HUES6 (cell line): ENCODE measurements at regions not wholly inside any gene's neighbourhood (a gene's known extent, or its start where the extent isn't known, plus 50 kb on each side); places are given as distances from the start of the nearest gene placed in this dataset.
"Not testable (repeated sequence)": the region's sequence is repeated elsewhere in the genome, so short reads cannot be mapped to it uniquely, and the experiment has no call there.

ENCODE experiments used
- H3K27ac ChIP-seq: 2 replicates; pipeline ENCODE4 v1.7.0; 2013; ENCODE audit warnings: low read depth, mild to moderate bottlenecking, low read length, inconsistent platforms
- H3K27me3 ChIP-seq: 2 replicates; pipeline ENCODE4 v1.6.1; 2013; ENCODE audit warnings: low read length; ENCODE audit not compliant: control insufficient read depth, insufficient read depth
- H3K36me3 ChIP-seq: 2 replicates; pipeline ENCODE4 v1.6.1; 2013; ENCODE audit warnings: low read length; ENCODE audit not compliant: control insufficient read depth, insufficient read depth
- H3K4me1 ChIP-seq: 2 replicates; pipeline ENCODE4 v1.6.1; 2013; ENCODE audit warnings: low read length; ENCODE audit not compliant: control insufficient read depth, insufficient read depth
- H3K4me3 ChIP-seq: 2 replicates; pipeline ENCODE4 v1.5.1; 2013; ENCODE audit warnings: low read depth, low read length
- H3K9ac ChIP-seq: one replicate; pipeline ENCODE4 v1.6.1; 2013; ENCODE audit warnings: mild to moderate bottlenecking, low read length
- H3K9me3 ChIP-seq: 2 replicates; pipeline ENCODE4 v1.6.1; 2013; ENCODE audit warnings: low read depth, low read length; ENCODE audit not compliant: control insufficient read depth, insufficient read depth

DNA sequence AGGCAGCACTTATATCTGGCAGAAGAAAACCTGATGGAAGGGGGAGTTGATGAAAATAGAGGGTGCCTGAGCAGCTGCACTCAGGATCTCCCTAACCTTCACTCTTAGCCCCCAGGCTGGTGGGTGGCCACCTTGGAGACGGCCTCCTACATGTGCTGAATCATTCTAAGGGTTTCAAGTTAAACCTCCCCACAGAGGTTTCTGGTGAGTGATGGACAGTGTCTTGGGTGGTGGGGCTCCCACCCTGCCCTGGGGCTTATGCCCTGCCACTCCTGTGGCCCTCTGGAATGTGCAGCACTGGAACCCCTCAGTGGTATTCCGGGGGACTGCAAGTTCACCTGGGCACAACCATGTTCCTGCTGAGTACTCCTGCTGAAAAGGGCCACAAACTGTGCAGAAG, 357.2 kb downstream of the CD83 start:
- no peak overlapping the region for H3K9ac ChIP-seq
- no peaks in the 10 kb centered on the region for H3K27me3 ChIP-seq
- no peak overlapping the region for H3K27ac ChIP-seq

DNA sequence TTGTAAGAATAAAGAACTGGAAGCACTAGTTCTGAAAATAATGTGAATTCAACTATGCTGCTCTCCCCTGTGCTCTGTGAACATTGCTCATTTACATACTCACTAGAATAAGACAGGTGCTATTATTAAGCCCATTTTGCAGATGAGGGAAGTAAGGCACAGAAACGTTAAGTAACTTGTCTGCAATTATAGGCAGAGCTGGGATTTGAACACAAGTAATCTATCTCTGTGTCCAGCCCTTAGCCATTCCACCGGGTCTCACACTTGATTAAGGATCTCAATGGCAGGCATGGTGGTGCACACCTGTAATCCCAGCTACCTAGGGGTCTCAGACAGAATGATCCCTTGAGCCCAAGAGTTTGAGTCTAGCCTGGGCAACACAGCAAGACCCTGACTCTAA, 357.7 kb downstream of the CD83 start:
- Histone ChIP-seq H3K36me3 (0 out of 2 replicates have a peak, but pooled peaks cover 2% of the 10 kb centered on the region), H3K9me3 (peaks cover 24% of the 10 kb centered on the region), H3K27me3 (no peaks in the 10 kb centered on the region), H3K9ac (no peak overlapping the region), H3K27ac (no peak overlapping the region), H3K4me1 (peaks cover 6% of the 10 kb centered on the region; the same call in 1 of the 2 replicates), H3K4me3 (no peak overlapping the region)

More for the DNA sequence above, 357.2 kb downstream of the CD83 start:
- peaks cover 21% of the 10 kb centered on the region for H3K9me3 ChIP-seq
- no peak overlapping the region for H3K4me3 ChIP-seq
- H3K36me3 ChIP-seq, result 0 out of 2 replicates have a peak, but pooled peaks cover 2% of the 10 kb centered on the region
- H3K4me1 ChIP-seq, result peaks cover 6% of the 10 kb centered on the region; the same call in 1 of the 2 replicates

DNA sequence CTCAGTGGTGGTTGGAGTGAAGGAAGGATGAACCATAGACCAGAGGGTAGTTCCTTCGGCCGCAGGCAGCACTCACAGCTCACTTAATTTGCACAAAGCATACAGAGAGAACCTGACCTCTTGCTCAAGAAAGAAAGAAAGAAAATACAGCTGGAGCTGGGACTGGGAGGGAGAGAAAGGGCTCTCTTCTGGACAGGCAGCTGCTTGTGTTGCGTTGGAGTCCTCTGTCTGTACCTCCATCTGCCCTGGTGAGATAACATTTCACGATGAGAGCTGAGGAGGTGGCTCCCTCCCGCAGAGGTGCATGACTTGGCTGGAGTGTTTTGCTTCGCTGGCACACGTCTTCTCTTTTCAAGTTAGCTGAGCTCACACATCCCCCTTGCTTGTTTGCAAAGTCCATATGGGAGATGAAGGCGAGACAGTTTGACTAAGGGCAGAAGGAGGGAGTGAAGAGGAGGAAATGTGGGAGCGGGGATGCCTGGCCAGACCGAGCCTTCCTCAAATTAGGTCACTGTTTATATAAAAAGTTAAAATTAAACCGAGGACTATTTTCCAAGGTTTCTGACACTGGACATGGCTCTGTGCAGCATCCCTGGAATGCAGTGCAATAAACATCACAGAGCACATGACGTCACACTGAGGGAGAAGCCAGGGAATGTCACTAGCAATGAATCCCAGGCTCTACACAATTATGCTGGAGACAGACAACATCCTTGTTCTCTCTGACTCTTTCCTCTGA, 359.4 kb downstream of the CD83 start:
- Histone ChIP-seq H3K36me3 (0 out of 2 replicates have a peak, but pooled peaks cover 2% of the 10 kb centered on the region), H3K9me3 (peaks cover 24% of the 10 kb centered on the region), H3K4me1 (peaks cover 6% of the 10 kb centered on the region; the same call in 1 of the 2 replicates), H3K9ac (no peak overlapping the region), H3K27ac (no peak overlapping the region), H3K4me3 (no peak overlapping the region), H3K27me3 (no peaks in the 10 kb centered on the region)

DNA sequence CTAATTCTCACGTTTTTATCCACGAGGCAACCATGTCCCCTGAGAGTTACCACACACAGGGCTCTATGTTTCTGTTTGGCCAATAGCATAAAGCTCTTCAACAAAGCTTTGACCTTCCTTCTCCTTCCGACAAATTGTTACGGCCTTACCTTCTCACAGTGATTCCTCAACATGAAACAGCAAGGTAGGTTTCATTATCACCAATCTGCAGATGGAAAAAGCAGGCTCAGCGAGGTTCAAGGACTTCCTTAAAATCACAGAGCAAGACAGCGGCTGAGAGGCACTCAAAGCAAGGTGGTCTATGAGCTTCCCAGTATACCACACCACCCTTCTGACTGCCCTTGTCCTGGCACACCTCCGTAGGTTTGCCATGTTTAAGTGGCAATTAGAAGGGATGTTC, 360.0 kb downstream of the CD83 start:
- Histone ChIP-seq H3K27me3 (no peaks in the 10 kb centered on the region), H3K4me3 (no peak overlapping the region), H3K4me1 (peaks cover 6% of the 10 kb centered on the region; the same call in 1 of the 2 replicates), H3K9ac (no peak overlapping the region), H3K9me3 (peaks cover 20% of the 10 kb centered on the region), H3K36me3 (0 out of 2 replicates have a peak, but pooled peaks cover 2% of the 10 kb centered on the region), H3K27ac (no peak overlapping the region)

DNA sequence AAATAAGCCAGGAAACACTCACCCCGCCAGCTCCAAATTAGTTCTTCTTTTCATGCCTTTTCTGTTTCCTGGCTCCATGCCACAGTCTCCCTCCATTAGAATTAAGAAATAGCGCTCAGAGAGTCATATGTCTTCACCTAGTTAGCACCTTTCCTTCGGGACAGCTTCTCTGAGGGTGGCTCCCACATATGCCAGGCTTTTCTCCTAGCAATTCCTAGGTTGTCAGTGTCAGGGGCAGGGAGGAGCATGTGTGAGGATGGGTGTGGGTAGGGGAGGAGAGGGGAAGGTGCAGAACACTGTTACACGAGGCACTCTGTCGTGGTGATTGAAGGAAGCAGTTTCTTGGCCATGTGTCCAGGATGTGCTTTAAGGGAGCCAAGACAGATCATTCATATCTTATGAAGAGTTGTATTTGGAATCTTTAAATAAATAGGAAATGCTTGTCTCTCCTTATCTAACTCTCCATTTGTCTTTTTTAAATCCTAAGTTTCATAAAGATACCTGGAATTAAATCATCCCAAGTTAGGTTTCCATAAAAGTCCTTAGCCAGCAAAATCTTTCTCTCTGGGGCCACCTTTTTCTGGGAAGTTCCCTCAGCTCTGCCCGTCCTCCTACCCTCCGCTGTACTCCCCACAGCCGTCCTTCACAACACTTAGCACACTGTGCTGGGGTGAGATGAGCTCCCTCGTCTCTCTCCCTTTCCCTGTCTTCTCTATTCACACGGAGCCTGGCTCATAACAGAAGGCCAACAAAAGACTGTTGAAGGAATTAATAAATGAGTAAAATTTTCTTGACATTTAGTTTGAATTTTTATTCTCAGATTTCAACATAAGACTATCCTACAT, 361.0 kb downstream of the CD83 start:
- Histone ChIP-seq H3K4me3 (no peak overlapping the region), H3K27me3 (no peaks in the 10 kb centered on the region), H3K9ac (no peak overlapping the region), H3K9me3 (peaks cover 17% of the 10 kb centered on the region), H3K27ac (no peak overlapping the region), H3K4me1 (peaks cover 6% of the 10 kb centered on the region; the same call in 1 of the 2 replicates), H3K36me3 (0 out of 2 replicates have a peak, but pooled peaks cover 2% of the 10 kb centered on the region)

DNA sequence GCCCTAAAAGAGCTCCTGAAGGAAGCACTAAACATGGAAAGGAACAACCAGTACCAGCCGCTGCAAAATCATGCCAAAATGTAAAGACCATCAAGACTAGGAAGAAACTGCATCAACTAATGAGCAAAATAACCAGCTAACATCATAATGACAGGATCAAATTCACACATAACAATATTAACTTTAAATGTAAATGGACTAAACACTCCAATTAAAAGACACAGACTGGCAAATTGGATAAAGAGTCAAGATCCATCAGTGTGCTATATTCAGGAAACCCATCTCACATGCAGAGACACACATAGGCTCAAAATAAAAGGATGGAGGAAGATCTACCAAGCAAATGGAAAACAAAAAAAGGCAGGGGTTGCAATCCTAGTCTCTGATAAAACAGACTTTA, 364.4 kb downstream of the CD83 start:
- H3K4me1 ChIP-seq, H3K36me3 ChIP-seq, H3K4me3 ChIP-seq, H3K27me3 ChIP-seq, H3K27ac ChIP-seq, H3K9ac ChIP-seq: not testable (repeated sequence)
- H3K9me3 ChIP-seq, result peaks cover 25% of the 10 kb centered on the region

DNA sequence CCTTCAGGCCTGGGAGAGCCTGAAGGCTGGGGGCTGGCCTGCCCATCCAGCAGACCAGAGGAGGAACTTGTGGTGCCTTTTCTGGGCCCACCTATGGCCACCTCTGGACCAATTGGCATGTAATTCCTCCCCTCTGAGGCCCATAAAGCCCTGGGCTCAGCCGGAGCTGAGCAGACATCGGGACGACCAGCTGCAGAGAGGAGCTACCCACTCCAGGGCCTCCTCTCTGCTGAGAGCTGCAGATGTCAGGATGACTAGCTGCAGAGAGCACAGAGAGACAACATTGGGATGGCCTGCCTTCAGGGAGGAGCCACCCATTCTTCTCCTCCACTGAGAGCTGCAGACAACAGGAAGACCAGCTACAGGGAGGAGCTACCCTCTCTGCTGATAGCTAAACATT, 370.1 kb downstream of the CD83 start:
- Histone ChIP-seq H3K27me3 (no peaks in the 10 kb centered on the region), H3K36me3 (no peaks in the 10 kb centered on the region), H3K4me1 (no peaks in the 10 kb centered on the region), H3K27ac (no peak overlapping the region), H3K9me3 (peaks cover 30% of the 10 kb centered on the region), H3K4me3 (no peak overlapping the region), H3K9ac (no peak overlapping the region)

DNA sequence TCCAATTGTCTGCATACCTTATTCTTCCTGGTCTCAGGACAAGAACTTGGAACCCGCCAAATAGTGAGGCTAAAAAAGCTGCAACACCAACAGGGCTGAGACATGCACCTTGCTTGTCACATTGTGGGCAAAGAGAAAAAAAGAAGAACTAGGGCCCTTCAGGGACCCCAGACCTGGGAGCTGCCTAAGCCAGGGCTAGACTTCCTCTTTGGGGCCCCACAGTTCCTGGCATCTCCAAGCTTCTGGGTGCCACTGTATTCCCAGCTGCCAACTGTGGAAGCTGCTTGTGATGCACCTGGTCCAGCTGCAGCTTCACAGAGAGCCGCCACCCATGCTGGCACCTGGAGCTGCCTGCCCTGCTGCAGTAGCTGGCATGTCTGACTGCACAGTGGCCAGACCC, 370.6 kb downstream of the CD83 start:
- no peaks in the 10 kb centered on the region for H3K4me1 ChIP-seq
- no peaks in the 10 kb centered on the region for H3K27me3 ChIP-seq
- no peak overlapping the region for H3K9ac ChIP-seq
- H3K4me3 ChIP-seq, result no peak overlapping the region
- no peaks in the 10 kb centered on the region for H3K36me3 ChIP-seq
- no peak overlapping the region for H3K27ac ChIP-seq
- peaks cover 33% of the 10 kb centered on the region for H3K9me3 ChIP-seq

DNA sequence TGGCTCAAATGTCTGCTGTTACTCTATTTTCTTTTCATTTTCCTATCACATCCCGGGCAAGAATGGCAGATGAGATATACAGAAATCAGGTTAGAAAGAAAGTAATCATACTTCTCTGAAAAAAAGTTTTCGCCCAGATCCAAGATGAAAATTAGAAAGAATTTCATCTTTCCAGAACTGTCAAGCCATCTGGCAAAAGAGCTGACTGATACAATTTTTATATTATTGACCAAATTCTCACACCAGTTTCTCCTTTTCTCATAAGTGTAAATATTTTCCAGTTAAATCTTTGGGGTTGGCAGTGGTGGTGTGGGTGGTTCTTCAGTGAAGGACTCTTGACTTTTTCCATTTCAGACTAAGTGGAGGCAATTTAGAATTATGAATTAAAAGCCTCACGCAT, 371.9 kb downstream of the CD83 start:
- H3K9me3 ChIP-seq, result peaks cover 33% of the 10 kb centered on the region
- no peaks in the 10 kb centered on the region for H3K4me1 ChIP-seq
- H3K9ac ChIP-seq, result no peak overlapping the region
- H3K27ac ChIP-seq, result no peak overlapping the region
- H3K27me3 ChIP-seq, result no peaks in the 10 kb centered on the region
- H3K36me3 ChIP-seq, result no peaks in the 10 kb centered on the region
- H3K4me3 ChIP-seq, result no peak overlapping the region

DNA sequence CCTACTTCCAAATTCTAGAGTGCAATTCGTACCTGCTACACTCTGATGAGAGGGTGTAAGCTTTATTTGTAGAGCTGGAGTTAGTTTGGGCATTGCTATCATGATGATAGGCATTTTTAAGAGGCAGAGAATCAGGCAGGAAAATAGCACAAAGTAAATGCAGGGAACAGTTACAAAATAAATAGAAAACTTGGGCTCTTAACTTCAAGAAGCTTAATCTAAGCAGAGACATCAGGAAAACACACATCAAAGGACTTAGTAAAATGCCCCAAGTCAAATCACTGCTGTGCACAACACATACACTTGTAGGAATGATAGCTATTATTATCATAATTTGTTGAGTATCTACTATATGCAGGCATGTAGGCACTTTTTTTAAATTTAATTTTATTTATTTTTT, 381.2 kb downstream of the CD83 start:
- Histone ChIP-seq H3K27me3 (no peaks in the 10 kb centered on the region), H3K9ac (no peak overlapping the region), H3K4me3 (no peak overlapping the region), H3K9me3 (0 out of 2 replicates have a peak, but pooled peaks cover 2% of the 10 kb centered on the region), H3K36me3 (no peaks in the 10 kb centered on the region), H3K27ac (no peak overlapping the region), H3K4me1 (no peaks in the 10 kb centered on the region)

DNA sequence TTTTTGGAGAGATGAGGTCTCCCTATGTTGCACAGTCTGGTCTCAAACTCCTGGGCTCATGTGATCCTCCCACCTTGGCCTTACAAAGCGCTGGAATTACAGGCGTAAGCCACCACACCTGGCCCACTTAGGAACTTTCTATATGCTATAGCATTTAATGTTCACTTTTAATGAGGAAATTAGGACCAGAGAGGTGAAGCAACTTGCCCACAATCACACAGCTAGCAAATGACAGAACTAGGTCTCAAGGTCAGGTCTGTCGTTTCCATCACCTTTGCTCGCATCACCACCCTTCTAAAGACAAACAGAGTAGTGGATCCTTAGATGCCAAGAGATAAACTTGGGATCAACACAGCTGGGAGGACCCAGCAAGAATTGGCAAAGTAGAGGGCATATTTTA, 381.7 kb downstream of the CD83 start:
- Histone ChIP-seq H3K9me3 (0 out of 2 replicates have a peak, but pooled peaks cover 2% of the 10 kb centered on the region), H3K4me3 (no peak overlapping the region), H3K27ac (no peak overlapping the region), H3K27me3 (no peaks in the 10 kb centered on the region), H3K4me1 (no peaks in the 10 kb centered on the region), H3K36me3 (no peaks in the 10 kb centered on the region), H3K9ac (no peak overlapping the region)
